Large intestine (tissue), 3 donors: ENCODE measurements at regions not wholly inside any gene's neighbourhood (a gene's known extent, or its start where the extent isn't known, plus 50 kb on each side); places are given as distances from the start of the nearest gene placed in this dataset.
"Not testable (repeated sequence)": the region's sequence is repeated elsewhere in the genome, so short reads cannot be mapped to it uniquely, and the experiment has no call there.

Source experiments
- DNase-seq, 2 donors: peaks; one replicate each; pipeline versions ENCODE4 v3.0.0 to v3.0.0-alpha.2; 2013
- H3K27ac ChIP-seq: one replicate; pipeline ENCODE4 v1.5.1; 2013; ENCODE audit warnings: low read length
- H3K27me3 ChIP-seq: 2 replicates; pipeline ENCODE4 v1.6.1; 2013; ENCODE audit warnings: low read length; ENCODE audit not compliant: control insufficient read depth, insufficient read depth
- H3K36me3 ChIP-seq: 2 replicates; pipeline ENCODE4 v1.6.1; 2013; ENCODE audit warnings: low read length; ENCODE audit not compliant: control insufficient read depth, insufficient read depth
- H3K4me1 ChIP-seq: one replicate; pipeline ENCODE4 v1.6.1; 2013; ENCODE audit warnings: low read length; ENCODE audit not compliant: control insufficient read depth, insufficient read depth
- H3K4me3 ChIP-seq: one replicate; pipeline ENCODE4 v1.5.1; 2013; ENCODE audit warnings: low read length
- H3K9me3 ChIP-seq: one replicate; pipeline ENCODE4 v1.6.1; 2013; ENCODE audit warnings: mild to moderate bottlenecking, low read depth, low read length, moderate library complexity; ENCODE audit not compliant: control insufficient read depth
- WGBS: methylation state at CpG from one replicate; pipeline ENCODE4 v1.1.5; 2013; ENCODE audit warnings: low lambda C conversion rate; ENCODE audit not compliant: insufficient coverage; 5-methylcytosine and 5-hydroxymethylcytosine counted together

GRCh38 chr16:88186889-88187870, 195.6 kb upstream of the ZNF469 start:
- DNase-seq, H3K27me3 ChIP-seq, H3K9me3 ChIP-seq, H3K27ac ChIP-seq, H3K4me3 ChIP-seq, H3K36me3 ChIP-seq, H3K4me1 ChIP-seq: not testable (repeated sequence)
- no CpG with 5 or more reads among the region's 27 CpGs for WGBS

GRCh38 chr16:88188171-88188895, 194.4 kb upstream of the ZNF469 start:
- not testable (repeated sequence) for H3K36me3 ChIP-seq, H3K27ac ChIP-seq, DNase-seq, H3K4me1 ChIP-seq, H3K4me3 ChIP-seq, H3K9me3 ChIP-seq, H3K27me3 ChIP-seq
- WGBS = no CpG with 5 or more reads among the region's 13 CpGs

- H3K9me3 ChIP-seq, H3K36me3 ChIP-seq, H3K27me3 ChIP-seq, H3K4me1 ChIP-seq, H3K4me3 ChIP-seq, H3K27ac ChIP-seq, DNase-seq: not testable (repeated sequence)
- WGBS = no CpG with 5 or more reads among the region's 3 CpGs
Observed at GRCh38 chr16:88190592-88191095, 192.1 kb upstream of the ZNF469 start.

GRCh38 chr16:88191168-88191567, 191.6 kb upstream of the ZNF469 start:
- H3K9me3 ChIP-seq, DNase-seq, H3K4me1 ChIP-seq, H3K27ac ChIP-seq, H3K27me3 ChIP-seq, H3K36me3 ChIP-seq, H3K4me3 ChIP-seq: not testable (repeated sequence)
- no CpG with 5 or more reads among the region's 9 CpGs for WGBS

- Histone ChIP-seq H3K27me3 (no peaks in the 10 kb centered on the region), H3K36me3 (no peaks in the 10 kb centered on the region), H3K4me3 (no peak overlapping the region), H3K4me1 (no peaks in the 10 kb centered on the region), H3K9me3 (no peaks in the 10 kb centered on the region), H3K27ac (no peak overlapping the region)
- DNase-seq = no peak
- 71% methylated on average over 1 of the region's 1 CpG for WGBS
Observed at GRCh38 chr16:88192601-88193000, 190.2 kb upstream of the ZNF469 start.

- no CpG with 5 or more reads among the region's 15 CpGs for WGBS
- H3K27ac ChIP-seq, H3K9me3 ChIP-seq, H3K4me1 ChIP-seq, H3K36me3 ChIP-seq, H3K27me3 ChIP-seq, H3K4me3 ChIP-seq: not testable (repeated sequence)
- DNase-seq = peak; percentile 51 to 54
Observed at GRCh38 chr16:88193706-88194396, 188.9 kb upstream of the ZNF469 start.

GRCh38 chr16:88194397-88195268, 188.1 kb upstream of the ZNF469 start:
- DNase-seq = peak in 1 of 2 donors; percentile 14
- no peaks in the 10 kb centered on the region for H3K4me1 ChIP-seq
- H3K27ac ChIP-seq = no peak overlapping the region
- no CpG with 5 or more reads among the region's 47 CpGs for whole genome bisulfite sequencing
- no peaks in the 10 kb centered on the region for H3K36me3 ChIP-seq
- no peaks in the 10 kb centered on the region for H3K9me3 ChIP-seq
- no peak overlapping the region for H3K4me3 ChIP-seq
- no peaks in the 10 kb centered on the region for H3K27me3 ChIP-seq

GRCh38 chr16:88195269-88195705, 187.5 kb upstream of the ZNF469 start:
- no CpG with 5 or more reads among the region's 10 CpGs for WGBS
- no peak overlapping the region for H3K4me3 ChIP-seq
- no peak overlapping the region for H3K27ac ChIP-seq

GRCh38 chr16:88195911-88196465, 186.8 kb upstream of the ZNF469 start:
- Histone ChIP-seq H3K27me3 (no peaks in the 10 kb centered on the region), H3K27ac (no peak overlapping the region), H3K36me3 (no peaks in the 10 kb centered on the region), H3K4me3 (no peak overlapping the region), H3K4me1 (no peaks in the 10 kb centered on the region), H3K9me3 (no peaks in the 10 kb centered on the region)
- no CpG with 5 or more reads among the region's 9 CpGs for WGBS
- no peak for DNase-seq

More at GRCh38 chr16:88195269-88195705, 187.5 kb upstream of the ZNF469 start:
- Histone ChIP-seq H3K9me3 (no peaks in the 10 kb centered on the region), H3K4me1 (no peaks in the 10 kb centered on the region), H3K27me3 (no peaks in the 10 kb centered on the region), H3K36me3 (no peaks in the 10 kb centered on the region)
- DNase-seq = no peak
